Kidney (tissue), 13 donors: ENCODE measurements at regions not wholly inside any gene's neighbourhood (a gene's known extent, or its start where the extent isn't known, plus 50 kb on each side); places are given as distances from the start of the nearest gene placed in this dataset.

ENCODE experiments used
- DNase-seq, 5 donors: peaks; one replicate each; pipeline ENCODE4 v3.0.0-alpha.2; 2013 to 2020
- FAIRE-seq: peaks from 2 replicates; lab custom pipeline; 2012; peaks lifted over from hg19 to GRCh38; lab: Jason Lieb, UNC
- H3K27ac ChIP-seq, 2 donors: one replicate each; pipeline ENCODE4 v1.7.0; 2013; ENCODE audit warnings: low read depth in 2 of 2, low read length in 2 of 2, inconsistent platforms in 1 of 2
- H3K27me3 ChIP-seq: one replicate; pipeline ENCODE4 v1.7.1; 2013; ENCODE audit warnings: low read length, inconsistent platforms; ENCODE audit not compliant: control insufficient read depth, insufficient read depth
- H3K36me3 ChIP-seq, 3 donors: one replicate each; pipeline versions ENCODE4 v1.7.0 to v1.7.1; 2013; ENCODE audit warnings: low read length in 3 of 3, control low read depth in 1 of 3, inconsistent platforms in 1 of 3; ENCODE audit not compliant: insufficient read depth in 3 of 3, control insufficient read depth in 2 of 3
- H3K4me1 ChIP-seq, 3 donors: one replicate each; pipeline versions ENCODE4 v1.7.0 to v1.7.1; 2013; ENCODE audit warnings: low read length in 3 of 3, inconsistent platforms in 1 of 3, low read depth in 1 of 3; ENCODE audit not compliant: control insufficient read depth in 2 of 3, insufficient read depth in 2 of 3
- H3K4me3 ChIP-seq, 3 donors: one replicate each; pipeline versions ENCODE4 v1.7.0 to v1.8.1; 2013; ENCODE audit warnings: low read length in 3 of 3, control low read depth in 1 of 3, inconsistent platforms in 1 of 3
- H3K9ac ChIP-seq, 3 donors: one replicate each; pipeline versions ENCODE4 v1.7.0 to v1.7.1; 2013; ENCODE audit warnings: low read length in 3 of 3, control low read depth in 1 of 3, inconsistent platforms in 1 of 3
- H3K9me3 ChIP-seq, 3 donors: one replicate each; pipeline versions ENCODE4 v1.7.0 to v1.7.1; 2013; ENCODE audit warnings: low read length in 3 of 3, control low read depth in 1 of 3, inconsistent platforms in 1 of 3; ENCODE audit not compliant: control insufficient read depth in 2 of 3, insufficient read depth in 1 of 3
- CTCF ChIP-seq: IDR thresholded peaks from 3 replicates; pipeline ENCODE4 v1.5.1; 2012; ENCODE audit warnings: mild to moderate bottlenecking, moderate library complexity, borderline replicate concordance; ENCODE audit not compliant: insufficient read depth; ENCODE audit errors: extremely low read depth
- intact Hi-C: fragments of 100-400 bp; cut with DNase I; formaldehyde crosslinking; loops from one replicate; pipeline ENCODE4 v1.11.1; 2022
- donor health status: control.
- donor health status: control.
- donor health status: control.
- donor health status: control.
- donor health status: control.
- donor health status: DM: yes; HTN: yes; CAD: no.
- donor health status: Normal renal cell carcinoma (clear cell type).

- Histone ChIP-seq H3K9ac (no peak overlapping the region), H3K27ac (no peak overlapping the region), H3K27me3 (no peaks in the 10 kb centered on the region), H3K36me3 (no peaks in the 10 kb centered on the region), H3K4me1 (no peaks in the 10 kb centered on the region), H3K9me3 (no peaks in the 10 kb centered on the region), H3K4me3 (no peak overlapping the region)
- intact Hi-C loops: no loop called here
- DNase-seq: peak in 2 of 5 donors; percentile 46 to 59
- TF ChIP-seq CTCF: peak; percentile 35
- FAIRE-seq: peak; percentile 96
Observed at GRCh38 chr3:191051037-191051436, 148.0 kb upstream of the OSTN start.

- H3K36me3 ChIP-seq: no peaks in the 10 kb centered on the region
- H3K27me3 ChIP-seq: no peaks in the 10 kb centered on the region
- no peaks in the 10 kb centered on the region for H3K4me1 ChIP-seq
- no peak overlapping the region for H3K9ac ChIP-seq
- H3K9me3 ChIP-seq: no peaks in the 10 kb centered on the region
- DNase-seq (no peak), FAIRE-seq (no peak)
- no peak overlapping the region for H3K4me3 ChIP-seq
- TF ChIP-seq CTCF: no peak
- intact Hi-C loops: no loop called here
- no peak overlapping the region for H3K27ac ChIP-seq
Observed at GRCh38 chr3:191047930-191048329, 151.1 kb upstream of the OSTN start.

- no peaks in the 10 kb centered on the region for H3K36me3 ChIP-seq
- FAIRE-seq (no peak), DNase-seq (no peak)
- no peak overlapping the region for H3K4me3 ChIP-seq
- no peak for TF ChIP-seq CTCF
- no peak overlapping the region for H3K27ac ChIP-seq
- no peaks in the 10 kb centered on the region for H3K27me3 ChIP-seq
- no peak overlapping the region for H3K9ac ChIP-seq
- H3K9me3 ChIP-seq: no peaks in the 10 kb centered on the region
- H3K4me1 ChIP-seq: no peaks in the 10 kb centered on the region
- intact Hi-C loops: no loop called here
Observed at GRCh38 chr3:191030929-191031328, 168.1 kb upstream of the OSTN start.

- H3K4me1 ChIP-seq: no peaks in the 10 kb centered on the region
- no peaks in the 10 kb centered on the region for H3K36me3 ChIP-seq
- no peaks in the 10 kb centered on the region for H3K9me3 ChIP-seq
- H3K27ac ChIP-seq: no peak overlapping the region
- TF ChIP-seq CTCF: no peak
- FAIRE-seq (no peak), DNase-seq (no peak)
- H3K27me3 ChIP-seq: no peaks in the 10 kb centered on the region
- H3K4me3 ChIP-seq: no peak overlapping the region
- intact Hi-C loops: no loop called here
- H3K9ac ChIP-seq: no peak overlapping the region
Observed at GRCh38 chr3:191030491-191030890, 168.0 kb upstream of the GMNC start.
